Astrocyte of the hippocampus (primary cell): ENCODE measurements at regions not wholly inside any gene's neighbourhood (a gene's known extent, or its start where the extent isn't known, plus 50 kb on each side); places are given as distances from the start of the nearest gene placed in this dataset.

Source experiments
- DNase-seq: peaks from one replicate; pipeline ENCODE4 v3.0.0; 2011; ENCODE audit warnings: low read depth, low spot score

DNA sequence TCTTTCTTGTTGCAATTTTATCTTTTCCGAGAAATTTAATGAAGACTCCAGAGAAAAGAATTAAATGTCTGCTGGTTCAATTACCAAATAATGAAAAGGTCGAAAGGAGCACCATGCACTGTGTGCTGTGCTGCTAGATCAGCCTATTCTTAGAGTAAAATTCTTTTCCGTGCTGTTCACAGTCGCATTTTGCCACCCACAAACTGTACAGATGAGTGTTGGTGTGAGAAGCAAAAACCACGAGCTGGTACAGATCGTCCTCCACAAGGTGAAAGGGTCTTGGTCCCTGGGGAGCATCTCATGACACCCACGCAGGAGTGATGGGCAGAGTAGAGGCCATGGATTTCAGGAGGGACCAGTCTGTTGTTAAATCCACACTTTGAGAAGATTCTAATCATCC is 143.8 kb upstream of the PUM3 start:
- no peak for DNase-seq

- DNase-seq = no peak
Observed at GRCh38 chr9:2985343-2985742, 141.4 kb upstream of the PUM3 start.

- no peak for DNase-seq
Observed at GRCh38 chr9:2984491-2984890, 140.6 kb upstream of the PUM3 start.

GRCh38 chr9:2979957-2980610 is 136.2 kb upstream of the PUM3 start:
- DNase-seq = no peak

DNA sequence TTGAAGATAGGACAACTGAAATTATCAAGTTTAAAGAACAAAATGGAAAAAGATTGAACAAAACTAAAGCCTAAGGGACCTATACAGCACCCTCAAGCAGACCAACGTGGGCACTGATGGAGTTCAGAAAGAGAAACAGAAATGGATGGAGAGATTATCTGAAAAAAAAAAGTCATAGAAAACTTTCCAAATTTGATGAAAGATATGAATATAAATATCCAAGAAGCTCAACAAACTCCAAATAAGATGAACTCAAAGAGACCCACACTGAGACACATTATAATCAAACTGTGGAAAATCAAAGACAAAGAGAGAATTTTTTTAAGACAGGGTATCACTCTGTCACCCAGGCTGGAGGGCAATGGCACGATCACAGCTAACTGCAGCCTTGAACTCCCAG is 128.6 kb upstream of the PUM3 start:
- DNase-seq = no peak

DNA sequence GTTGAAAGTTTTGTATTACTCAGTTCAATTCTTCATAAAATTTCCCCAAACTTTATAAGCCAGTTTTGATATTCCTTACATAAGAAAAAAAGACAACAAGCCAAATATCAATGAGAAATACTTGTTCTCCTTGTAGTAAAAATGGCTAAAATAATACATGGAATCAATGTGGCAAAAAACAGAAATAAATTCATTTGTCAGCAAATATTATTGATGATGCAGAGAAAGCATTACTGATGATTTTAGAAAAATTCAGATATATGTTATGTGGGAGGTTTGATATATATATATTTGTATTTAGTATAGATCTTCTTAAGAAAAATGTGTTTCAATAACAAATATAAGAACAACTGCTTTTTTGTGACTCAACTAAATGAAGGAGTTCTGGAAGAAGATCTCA is 127.0 kb upstream of the PUM3 start:
- no peak for DNase-seq

- DNase-seq = no peak
Observed at GRCh38 chr9:2967766-2968165, 123.9 kb upstream of the PUM3 start.

DNA sequence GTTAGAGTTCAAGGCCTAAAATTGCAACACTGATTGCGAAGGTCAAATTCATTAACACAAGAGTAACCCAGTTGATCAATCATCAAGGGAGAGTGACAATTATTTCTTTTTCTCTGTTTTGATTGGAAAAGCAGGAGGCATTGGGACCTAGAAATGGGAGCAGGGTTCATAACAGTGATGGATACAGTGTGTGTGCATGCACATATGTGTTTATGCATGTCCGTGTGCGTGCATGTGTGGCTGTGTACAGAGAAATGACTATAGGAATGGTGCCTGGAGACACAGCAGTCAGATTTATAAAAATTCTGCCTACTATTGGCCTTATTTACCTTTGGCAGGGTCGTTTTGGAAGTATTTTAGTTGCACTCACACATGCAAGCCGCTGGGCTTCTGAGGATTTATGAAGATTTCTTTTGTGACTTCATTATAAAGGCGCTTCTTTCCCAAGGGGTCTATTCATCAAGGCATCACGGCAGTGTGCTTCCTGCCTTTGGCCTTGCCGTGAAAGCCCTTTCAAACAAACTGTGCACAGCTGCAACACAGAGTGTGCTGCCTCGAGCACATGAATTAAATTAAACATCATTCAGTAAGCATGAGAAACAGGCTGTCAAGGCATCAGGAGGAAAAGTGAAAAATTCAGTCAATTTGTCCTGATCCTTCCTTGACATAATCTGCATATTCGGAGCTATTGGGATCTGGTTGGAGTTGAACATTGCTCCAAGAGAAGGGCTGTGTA is 122.8 kb upstream of the PUM3 start:
- no peak for DNase-seq

- DNase-seq = no peak
Observed at GRCh38 chr9:2964470-2964869, 120.6 kb upstream of the PUM3 start.

DNA sequence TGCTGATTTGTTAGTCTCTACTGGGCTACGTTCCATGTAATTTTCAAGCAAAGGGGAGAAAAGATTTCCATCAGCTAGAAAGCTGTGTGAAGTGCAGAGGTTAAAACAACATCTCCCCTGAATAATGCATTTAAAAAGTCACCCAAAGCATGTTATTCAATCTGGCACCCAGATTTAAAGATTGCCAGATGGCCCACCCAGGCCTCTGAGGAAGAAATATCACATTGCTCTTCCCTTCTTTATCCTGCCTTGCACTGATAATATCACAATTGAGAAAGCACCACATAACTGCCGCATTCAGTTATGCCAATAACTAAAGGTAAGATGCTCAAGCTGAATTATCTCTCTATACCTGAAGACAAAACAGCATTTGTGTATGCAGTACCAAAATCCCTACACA is 119.4 kb upstream of the PUM3 start:
- DNase-seq = no peak

- no peak for DNase-seq
Observed at GRCh38 chr9:2962471-2963172, 118.7 kb upstream of the PUM3 start.

DNA sequence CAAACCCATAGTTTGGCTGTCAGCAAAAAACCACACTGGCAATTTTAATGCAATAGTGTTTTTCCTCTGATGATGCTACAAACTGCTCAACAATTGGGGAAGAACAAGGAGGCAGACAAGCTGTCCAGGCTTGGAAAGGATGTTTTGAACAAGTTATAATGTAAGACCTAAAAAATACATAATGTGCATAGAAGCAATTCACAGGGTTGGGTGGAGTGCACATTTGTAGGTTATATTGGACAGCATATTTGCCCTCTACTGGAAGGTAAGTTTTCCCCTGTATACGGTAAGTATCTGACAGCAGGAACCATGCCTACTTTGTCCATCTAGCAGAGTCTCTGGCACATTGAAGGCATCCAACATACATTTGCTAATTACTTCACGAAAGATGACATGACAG is 114.3 kb upstream of the PUM3 start:
- no peak for DNase-seq

DNA sequence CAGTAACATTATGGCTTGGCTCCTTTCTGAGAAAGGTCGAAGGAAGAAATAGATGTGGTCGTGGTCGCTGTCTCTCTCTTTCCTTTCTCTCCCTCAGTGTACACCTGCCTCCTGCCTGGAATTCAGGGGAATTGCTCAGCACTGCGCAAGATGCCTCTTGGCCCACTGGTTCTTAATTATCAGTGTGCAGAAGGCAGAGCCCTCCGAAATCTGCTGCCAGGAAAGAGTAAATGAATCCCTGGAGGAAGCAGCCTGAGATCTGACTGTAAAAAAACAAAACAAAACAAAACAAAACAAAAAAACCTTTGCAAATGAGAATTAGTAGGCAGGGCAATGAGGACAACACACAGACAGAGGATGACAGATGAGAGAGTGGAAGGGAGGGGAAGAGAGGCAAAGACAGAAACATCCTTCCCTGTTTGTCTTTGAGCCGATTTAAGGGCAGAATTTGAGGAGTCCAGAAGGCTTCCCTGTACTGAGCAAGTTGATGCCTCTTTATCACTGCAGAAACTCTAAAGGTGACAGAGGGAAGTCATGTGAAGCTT is 113.8 kb upstream of the PUM3 start:
- DNase-seq = no peak

- peak; percentile 4 for DNase-seq
Observed at GRCh38 chr9:2955575-2955974, 111.7 kb upstream of the PUM3 start.

- no peak for DNase-seq
Observed at GRCh38 chr9:2939368-2939767, 95.5 kb upstream of the PUM3 start.

GRCh38 chr9:2936221-2936620 is 92.3 kb upstream of the PUM3 start:
- DNase-seq = no peak

- DNase-seq = no peak
Observed at GRCh38 chr9:2934883-2935282, 91.0 kb upstream of the PUM3 start.

DNA sequence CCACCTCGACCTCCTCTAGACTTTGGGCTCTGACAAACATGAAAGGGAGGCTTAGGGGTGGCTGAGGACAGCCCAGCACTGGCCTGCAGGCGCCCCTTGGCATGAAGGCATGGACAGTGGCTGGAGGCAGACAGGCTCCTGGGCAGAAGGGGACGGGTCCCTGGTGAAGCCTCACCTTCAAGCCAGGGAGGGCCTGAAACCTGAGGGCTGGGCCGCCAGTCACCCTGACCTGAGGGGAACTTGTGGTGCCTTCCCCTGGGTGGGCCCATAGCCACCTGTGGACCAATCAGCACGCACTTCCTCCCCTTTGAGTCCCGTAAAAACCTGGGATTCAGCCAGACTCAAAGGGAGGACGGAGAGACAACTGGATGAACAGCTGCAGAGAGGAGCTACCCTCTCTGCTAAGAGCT is 90.4 kb upstream of the PUM3 start:
- DNase-seq = no peak

GRCh38 chr9:2933165-2934095 is 89.5 kb upstream of the PUM3 start:
- no peak for DNase-seq

DNA sequence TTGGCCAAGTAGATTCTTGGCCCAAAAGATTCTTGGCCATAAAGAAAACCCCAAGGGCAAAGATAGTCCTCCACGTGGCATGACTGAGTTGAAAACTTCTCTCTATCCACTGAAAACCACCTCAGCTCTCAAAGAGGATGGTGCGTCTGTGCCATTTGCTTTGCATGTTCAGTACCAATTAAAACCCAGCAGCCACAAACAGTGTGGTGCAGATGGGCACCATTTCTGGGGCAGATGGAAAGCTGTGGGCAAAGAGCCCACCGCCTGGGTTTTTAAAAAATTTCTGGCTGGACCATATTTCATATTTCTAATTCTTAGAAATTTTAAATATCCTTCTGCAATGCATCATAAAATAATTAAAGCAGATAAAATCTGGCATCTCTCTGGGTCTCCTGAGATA is 84.5 kb upstream of the PUM3 start:
- no peak for DNase-seq

GRCh38 chr9:2925016-2925415 is 81.1 kb upstream of the PUM3 start:
- no peak for DNase-seq

DNA sequence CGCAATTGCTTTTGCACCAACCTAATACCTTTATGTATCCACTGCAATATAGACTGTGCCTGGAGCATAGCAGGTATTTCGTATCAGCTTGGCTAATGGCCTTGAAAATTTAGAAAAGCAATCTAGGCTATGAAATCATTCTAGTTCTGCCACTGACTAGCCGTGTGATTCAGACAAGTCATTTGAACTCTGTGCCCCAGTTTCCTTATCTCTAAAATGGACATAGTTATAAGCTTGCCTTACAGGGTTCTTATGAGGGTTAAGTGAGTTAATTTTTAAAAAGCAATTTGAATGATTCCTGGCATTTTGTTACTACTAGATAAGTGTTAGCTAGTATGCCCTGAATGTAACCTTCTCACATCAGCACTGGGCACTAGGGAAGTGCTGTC is 80.5 kb upstream of the PUM3 start:
- no peak for DNase-seq
